DND-41 (cell line): ENCODE measurements at regions not wholly inside any gene's neighbourhood (a gene's known extent, or its start where the extent isn't known, plus 50 kb on each side); places are given as distances from the start of the nearest gene placed in this dataset.

Experiments used
- CTCF ChIP-seq: IDR thresholded peaks from 2 replicates; pipeline ENCODE4 v1.5.1; 2012; ENCODE audit warnings: borderline replicate concordance, low read length, moderate library complexity, mild to moderate bottlenecking; ENCODE audit not compliant: poor library complexity, severe bottlenecking; ENCODE audit errors: extremely low read depth
- EZH2 ChIP-seq: IDR thresholded peaks from 3 replicates; pipeline ENCODE4 v1.6.1; 2012; ENCODE audit warnings: borderline replicate concordance, low read depth, mild to moderate bottlenecking, moderate library complexity, low read length, inconsistent platforms; ENCODE audit not compliant: severe bottlenecking

DNA sequence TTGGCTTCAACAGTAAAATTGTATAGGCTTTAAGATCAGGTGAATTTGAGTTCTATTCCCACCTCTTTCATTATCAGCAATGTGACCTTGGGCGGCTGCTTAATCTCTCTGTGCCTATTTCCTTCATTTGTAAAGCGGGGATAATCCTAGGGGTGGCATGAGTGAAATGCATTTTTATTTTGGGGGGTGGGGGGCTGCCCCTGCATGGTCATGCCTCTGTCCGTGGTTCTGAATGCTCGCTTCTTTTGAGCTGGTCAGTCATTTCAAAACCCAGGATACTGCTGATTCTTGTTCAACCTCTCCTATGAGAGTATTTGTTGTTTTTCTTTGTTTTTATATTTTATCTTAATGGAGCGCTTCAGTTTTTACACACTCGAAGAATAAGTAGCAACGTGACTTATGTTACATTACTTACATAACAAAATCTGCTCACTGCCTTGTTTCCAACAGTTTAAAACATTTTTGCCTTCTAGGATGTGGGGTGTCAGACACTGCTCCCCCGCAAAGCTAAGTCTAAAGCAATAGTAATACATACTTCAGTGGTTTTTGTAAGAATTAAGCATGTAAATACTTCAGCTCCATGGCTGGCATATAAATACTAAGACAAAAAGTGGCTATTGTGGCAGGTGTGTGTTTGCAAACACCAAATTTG is 152.6 kb upstream of the PELI1 start:
- TF ChIP-seq CTCF (no peak), EZH2 (no peak)
